GM18502 (cell line): ENCODE measurements at regions not wholly inside any gene's neighbourhood (a gene's known extent, or its start where the extent isn't known, plus 50 kb on each side); places are given as distances from the start of the nearest gene placed in this dataset.
"Not testable (repeated sequence)": the region's sequence is repeated elsewhere in the genome, so short reads cannot be mapped to it uniquely, and the experiment has no call there.

Experiments used
- ATAC-seq: cut with Tn5 transposase; IDR thresholded peaks from one replicate; pipeline ENCODE4 v1.9.1; 2021; ENCODE audit warnings: mild to moderate bottlenecking; ENCODE audit not compliant: unreplicated experiment, poor library complexity

- peak; percentile 84 for ATAC-seq
These were observed 317.8 kb downstream of the SH2D4B start for GRCh38 chr10:80855348-80855971.

GRCh38 chr10:80856186-80856585, 318.5 kb downstream of the SH2D4B start:
- no peak for ATAC-seq

GRCh38 chr10:80859279-80859678, 321.6 kb downstream of the SH2D4B start:
- ATAC-seq: not testable (repeated sequence)

- ATAC-seq: no peak
These were observed 323.0 kb downstream of the SH2D4B start for GRCh38 chr10:80860719-80861118.

- ATAC-seq: peak; percentile 50
These were observed 324.2 kb downstream of the SH2D4B start for GRCh38 chr10:80861882-80862281.

- peak; percentile 95 for ATAC-seq
These were observed 332.6 kb downstream of the SH2D4B start for GRCh38 chr10:80870282-80870681.

GRCh38 chr10:80871083-80871482, 333.4 kb downstream of the SH2D4B start:
- peak; percentile 74 for ATAC-seq

- peak; percentile 85 for ATAC-seq
These were observed 340.6 kb downstream of the SH2D4B start for GRCh38 chr10:80878330-80878729.

GRCh38 chr10:80890146-80890545, 352.4 kb downstream of the SH2D4B start:
- ATAC-seq: no peak

- no peak for ATAC-seq
These were observed 355.6 kb downstream of the SH2D4B start for GRCh38 chr10:80893256-80893655.

- no peak for ATAC-seq
These were observed 356.6 kb downstream of the SH2D4B start for GRCh38 chr10:80894311-80894791.

GRCh38 chr10:80894797-80895467, 357.2 kb downstream of the SH2D4B start:
- ATAC-seq: no peak

- no peak for ATAC-seq
These were observed 358.4 kb downstream of the SH2D4B start for GRCh38 chr10:80896076-80896475.

GRCh38 chr10:80896959-80897358, 359.3 kb downstream of the SH2D4B start:
- ATAC-seq: no peak

- no peak for ATAC-seq
These were observed 363.0 kb downstream of the SH2D4B start for GRCh38 chr10:80900661-80901060.

GRCh38 chr10:80908611-80909010, 370.9 kb downstream of the SH2D4B start:
- no peak for ATAC-seq

GRCh38 chr10:80909254-80909653, 371.6 kb downstream of the SH2D4B start:
- ATAC-seq: no peak

GRCh38 chr10:80917636-80918035, 379.9 kb downstream of the SH2D4B start:
- ATAC-seq: no peak

GRCh38 chr10:80921032-80921431, 383.3 kb downstream of the SH2D4B start:
- ATAC-seq: no peak

GRCh38 chr10:80924063-80924952, 386.6 kb downstream of the SH2D4B start:
- peak; percentile 58 for ATAC-seq
